Activated CD8-positive, alpha-beta T cell treated with anti-CD3 and anti-CD28 coated beads, Interleukin-2, amount 10 ng/mL, durations not matched to agents 7 days and 5 days (primary cell): ENCODE measurements at regions not wholly inside any gene's neighbourhood (a gene's known extent, or its start where the extent isn't known, plus 50 kb on each side); places are given as distances from the start of the nearest gene placed in this dataset.

ENCODE experiments used
- ATAC-seq: fragments of 150-1000 bp; cut with Tn5 transposase; one replicate; pipeline ENCODE4 v1.10.0; 2021; ENCODE audit warnings: moderate library complexity
- CTCF ChIA-PET: fragments of 350-600 bp; sonication (Branson Sonifier 250); formaldehyde crosslinking; loops from one replicate; lab custom pipeline; 2021; ENCODE audit warnings: antibody characterized with exemption; lab: Charles Lee
- POLR2A ChIA-PET: fragments of 350-600 bp; sonication (Branson Sonifier 250); formaldehyde crosslinking; loops from one replicate; lab custom pipeline; 2021; ENCODE audit warnings: antibody characterized with exemption; lab: Charles Lee
- DNase-seq: peaks from one replicate; pipeline ENCODE4 v3.0.0-alpha.2; 2020
- H3K27ac Mint-ChIP-seq: one replicate; pipeline ENCODE4 v1.8.0; 2021; ENCODE audit warnings: mild to moderate bottlenecking, mixed read lengths
- H3K27me3 Mint-ChIP-seq: one replicate; pipeline ENCODE4 v1.8.0; 2021; ENCODE audit warnings: low read depth, mixed read lengths
- H3K36me3 Mint-ChIP-seq: one replicate; pipeline ENCODE4 v1.8.0; 2021; ENCODE audit warnings: low read depth, mixed read lengths
- H3K4me1 Mint-ChIP-seq: one replicate; pipeline ENCODE4 v1.8.0; 2021; ENCODE audit warnings: low read depth, mixed read lengths
- H3K4me3 Mint-ChIP-seq: one replicate; pipeline ENCODE4 v1.8.0; 2021; ENCODE audit warnings: mild to moderate bottlenecking, mixed read lengths
- H3K9me3 Mint-ChIP-seq: one replicate; pipeline ENCODE4 v1.8.0; 2022; ENCODE audit warnings: mixed read lengths; ENCODE audit not compliant: insufficient read depth

GRCh38 chr7:47658886-47659635, 77.2 kb upstream of the TNS3 start:
- Mint-ChIP-seq H3K27me3 (no peaks in the 10 kb centered on the region), H3K9me3 (no peaks in the 10 kb centered on the region), H3K27ac (no peak overlapping the region), H3K4me1 (no peaks in the 10 kb centered on the region), H3K4me3 (no peak overlapping the region), H3K36me3 (no peaks in the 10 kb centered on the region)
- ATAC-seq (no peak), DNase-seq (no peak)
- ChIA-PET CTCF (interaction anchor here (0.8 kb wide), 1 partner anchor 12 kb away, joined by 3 read pairs; no protein-coding TSS in a partner anchor), POLR2A (no interaction called here)

DNA sequence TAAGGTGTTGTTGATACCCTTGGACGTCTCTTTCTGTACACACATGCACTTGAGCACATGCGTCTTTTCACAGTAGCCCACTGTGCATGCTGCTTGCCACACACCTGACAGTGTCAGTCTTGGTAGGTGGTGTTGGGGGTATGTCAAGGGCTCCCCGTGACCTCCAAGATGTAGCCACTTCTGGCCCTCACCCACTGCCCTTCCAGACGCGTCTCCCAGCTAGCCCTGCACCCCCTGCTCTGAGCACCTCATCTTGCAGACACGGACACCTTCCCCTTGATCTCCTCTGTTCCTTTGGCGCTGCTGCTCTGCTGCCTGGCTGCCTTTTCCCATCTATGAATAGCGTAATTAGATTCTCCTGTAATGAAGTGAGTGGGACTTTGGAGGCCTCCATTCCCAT, 75.2 kb upstream of the TNS3 start:
- DNase-seq = no peak
- POLR2A ChIA-PET = no interaction called here
- ATAC-seq = no peak
- no peaks in the 10 kb centered on the region for H3K4me1 Mint-ChIP-seq
- no peaks in the 10 kb centered on the region for H3K27me3 Mint-ChIP-seq
- no peak overlapping the region for H3K4me3 Mint-ChIP-seq
- CTCF ChIA-PET = no interaction called here
- no peaks in the 10 kb centered on the region for H3K36me3 Mint-ChIP-seq
- no peaks in the 10 kb centered on the region for H3K9me3 Mint-ChIP-seq
- H3K27ac Mint-ChIP-seq = no peak overlapping the region

DNA sequence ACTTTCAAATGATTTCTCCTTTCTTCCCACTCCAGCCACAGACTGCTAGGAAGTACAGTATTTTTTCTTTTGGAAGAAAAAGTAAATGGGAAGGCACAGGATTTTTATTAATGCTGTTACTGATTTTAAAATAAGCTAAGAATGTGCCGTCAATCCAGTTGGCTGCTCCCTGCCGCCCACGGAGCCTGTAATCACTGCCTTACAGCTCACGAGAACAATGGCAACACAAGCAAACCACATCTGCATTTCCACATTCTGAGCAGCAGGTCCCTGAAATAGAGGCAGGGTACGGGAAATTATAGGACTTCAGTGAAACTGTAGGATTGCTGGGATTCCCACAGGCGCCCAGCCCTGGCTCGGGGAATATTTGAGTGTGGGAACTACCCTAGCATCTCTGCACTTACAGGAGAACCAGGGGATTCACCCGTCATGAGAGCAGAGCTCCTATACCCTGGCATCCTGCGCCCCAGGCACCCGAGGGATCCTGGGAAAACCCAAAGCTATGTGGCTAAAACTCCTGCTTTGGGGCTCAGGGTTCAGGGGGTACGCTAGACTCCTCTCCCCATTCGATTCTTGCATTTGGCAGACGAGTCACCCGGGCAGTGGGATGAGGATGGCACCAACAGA, 72.9 kb upstream of the TNS3 start:
- no peak for DNase-seq
- Mint-ChIP-seq H3K27ac (no peak overlapping the region), H3K9me3 (no peaks in the 10 kb centered on the region), H3K4me1 (no peaks in the 10 kb centered on the region), H3K4me3 (no peak overlapping the region), H3K27me3 (no peaks in the 10 kb centered on the region), H3K36me3 (no peaks in the 10 kb centered on the region)
- no peak for ATAC-seq
- CTCF ChIA-PET = no interaction called here
- POLR2A ChIA-PET = no interaction called here

GRCh38 chr7:47653550-47654411, 71.9 kb upstream of the TNS3 start:
- no peaks in the 10 kb centered on the region for H3K9me3 Mint-ChIP-seq
- ChIA-PET POLR2A (no interaction called here), CTCF (no interaction called here)
- ATAC-seq = no peak
- H3K36me3 Mint-ChIP-seq = no peaks in the 10 kb centered on the region
- H3K27me3 Mint-ChIP-seq = no peaks in the 10 kb centered on the region
- H3K4me3 Mint-ChIP-seq = no peak overlapping the region
- no peaks in the 10 kb centered on the region for H3K4me1 Mint-ChIP-seq
- no peak overlapping the region for H3K27ac Mint-ChIP-seq
- DNase-seq = no peak

DNA sequence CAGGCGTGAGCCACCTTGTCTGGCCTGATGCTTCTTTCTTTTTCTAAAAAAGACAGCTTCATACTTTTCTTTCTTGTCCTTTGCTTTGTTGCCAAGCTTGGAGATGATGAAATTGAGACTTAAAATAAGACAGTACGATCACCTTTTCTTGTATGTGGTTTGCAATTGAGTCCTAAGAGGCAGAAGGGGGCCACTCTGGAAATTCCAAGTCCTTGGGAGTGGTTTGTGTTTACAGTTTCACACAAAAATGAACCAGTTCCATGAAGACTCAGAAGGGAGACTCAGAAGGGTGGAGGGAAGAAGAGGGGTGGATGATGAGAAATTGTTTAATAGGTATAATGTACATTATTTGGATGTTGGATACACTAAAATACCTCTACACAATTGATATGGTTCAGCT, 70.7 kb upstream of the TNS3 start:
- CTCF ChIA-PET = no interaction called here
- Mint-ChIP-seq H3K27ac (no peak overlapping the region), H3K9me3 (no peaks in the 10 kb centered on the region), H3K4me1 (peaks cover 4% of the 10 kb centered on the region), H3K36me3 (no peaks in the 10 kb centered on the region), H3K27me3 (no peaks in the 10 kb centered on the region), H3K4me3 (no peak overlapping the region)
- no peak for ATAC-seq
- POLR2A ChIA-PET = no interaction called here
- DNase-seq = no peak

DNA sequence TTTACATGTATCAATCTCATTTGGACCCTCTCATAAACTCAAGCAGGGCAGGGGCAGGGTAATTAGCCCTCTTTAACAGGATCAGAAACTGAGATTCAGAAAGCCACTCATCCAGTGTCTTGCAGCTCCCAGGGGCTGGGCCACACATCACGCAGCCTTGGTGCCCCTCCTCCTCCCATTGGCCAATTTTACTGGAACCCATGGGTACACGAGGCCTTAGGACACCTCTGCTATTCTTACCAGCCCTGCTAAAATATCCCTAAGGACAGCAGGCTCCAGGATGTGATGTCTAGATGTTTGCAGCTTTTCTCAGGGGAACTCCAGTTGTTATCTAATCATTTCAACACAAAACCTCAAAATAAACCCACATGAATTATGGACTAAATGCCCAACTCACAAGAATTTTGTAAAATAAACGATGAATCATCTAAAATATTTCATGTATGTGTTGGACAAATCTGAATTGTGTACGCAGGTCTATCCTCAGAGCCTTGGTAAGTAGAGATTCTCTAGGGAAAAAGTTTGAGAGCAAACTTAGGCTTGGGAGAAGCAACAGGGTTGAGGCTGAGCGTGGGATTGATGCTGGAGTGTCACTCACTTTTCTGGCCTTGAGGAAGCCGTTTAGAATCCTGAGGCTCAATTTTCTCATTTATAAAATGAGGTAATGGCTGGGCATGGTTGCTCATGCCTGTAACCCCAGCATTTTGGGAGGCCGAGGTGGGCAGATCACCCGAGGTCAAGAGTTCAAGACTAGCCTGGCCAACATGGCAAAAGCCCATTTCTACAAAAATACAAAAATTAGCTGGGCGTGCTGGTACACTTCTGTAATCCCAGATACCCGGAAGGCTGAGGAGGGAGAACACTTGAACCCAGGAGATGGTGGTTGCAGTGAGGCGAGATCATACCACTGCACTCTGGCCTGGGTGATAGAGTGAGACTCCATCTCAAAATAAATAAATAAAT, 69.7 kb upstream of the TNS3 start:
- H3K9me3 Mint-ChIP-seq = no peaks in the 10 kb centered on the region
- DNase-seq = no peak
- no peaks in the 10 kb centered on the region for H3K27me3 Mint-ChIP-seq
- H3K27ac Mint-ChIP-seq = no peak overlapping the region
- H3K36me3 Mint-ChIP-seq = peaks cover 1% of the 10 kb centered on the region
- H3K4me1 Mint-ChIP-seq = peaks cover 13% of the 10 kb centered on the region
- ATAC-seq = no peak
- ChIA-PET CTCF (no interaction called here), POLR2A (interaction anchor here (0.7 kb wide), 1 partner anchor 380 kb away, joined by 3 read pairs; no protein-coding TSS in a partner anchor)
- H3K4me3 Mint-ChIP-seq = no peak overlapping the region

DNA sequence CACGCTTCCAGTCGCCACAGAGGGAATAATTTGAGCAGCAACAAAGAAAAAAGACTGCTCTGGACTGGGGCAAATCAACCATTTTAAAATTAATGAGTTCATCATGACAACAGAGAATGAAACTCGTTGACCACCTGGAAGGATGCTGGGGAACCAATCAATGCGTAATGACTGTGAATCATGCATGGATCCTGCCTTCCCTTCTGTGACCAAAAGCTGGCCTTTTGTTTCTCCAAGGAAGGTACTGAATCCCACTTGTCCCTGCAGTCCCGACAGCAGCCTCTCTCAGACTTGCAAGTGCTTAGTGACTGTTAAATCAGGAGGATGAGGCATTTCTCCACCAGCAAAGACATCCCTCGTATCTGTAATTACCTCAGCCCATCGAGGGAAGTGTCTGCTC, 68.0 kb upstream of the TNS3 start:
- DNase-seq (no peak), ATAC-seq (no peak)
- Mint-ChIP-seq H3K27me3 (no peaks in the 10 kb centered on the region), H3K36me3 (peaks cover 7% of the 10 kb centered on the region), H3K9me3 (peaks cover 4% of the 10 kb centered on the region), H3K4me1 (peaks cover 14% of the 10 kb centered on the region), H3K27ac (no peak overlapping the region), H3K4me3 (no peak overlapping the region)
- CTCF ChIA-PET = no interaction called here
- POLR2A ChIA-PET = no interaction called here

DNA sequence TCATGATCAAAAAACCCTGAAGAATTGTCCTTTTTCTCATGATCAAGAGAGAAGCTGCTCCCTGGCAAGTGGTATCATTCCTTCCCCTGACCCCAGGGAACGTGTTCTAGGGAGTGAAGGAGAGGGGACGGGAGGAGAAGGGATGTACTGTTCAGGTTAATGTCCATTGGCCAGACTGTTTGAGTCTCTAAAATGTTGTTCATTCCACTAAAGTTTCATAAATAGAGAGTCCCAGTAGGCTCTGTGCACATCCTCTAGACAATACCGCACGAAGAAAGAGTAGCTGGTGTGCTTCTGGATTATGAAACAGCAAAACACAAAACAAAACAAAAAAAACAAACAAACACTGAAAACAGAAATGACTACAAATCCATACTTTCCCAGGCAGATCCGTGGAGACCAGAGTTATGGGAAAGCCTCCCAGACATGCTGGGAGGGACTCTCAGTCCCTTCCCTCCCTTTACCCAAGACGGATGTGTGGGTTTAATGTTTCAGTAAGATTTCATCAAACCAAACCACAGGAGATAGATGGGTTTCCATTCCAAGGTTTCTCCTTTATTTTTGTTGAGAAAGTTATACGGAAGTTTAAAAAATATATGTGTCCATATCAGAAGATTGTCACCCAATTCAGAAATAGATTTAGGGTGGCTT, 66.5 kb upstream of the TNS3 start:
- ATAC-seq (no peak), DNase-seq (no peak)
- H3K27me3 Mint-ChIP-seq = no peaks in the 10 kb centered on the region
- H3K27ac Mint-ChIP-seq = peak overlapping the region; percentile 30
- ChIA-PET POLR2A (no interaction called here), CTCF (no interaction called here)
- H3K4me3 Mint-ChIP-seq = no peak overlapping the region
- peaks cover 12% of the 10 kb centered on the region for H3K9me3 Mint-ChIP-seq
- H3K4me1 Mint-ChIP-seq = peaks cover 14% of the 10 kb centered on the region
- peaks cover 9% of the 10 kb centered on the region for H3K36me3 Mint-ChIP-seq

DNA sequence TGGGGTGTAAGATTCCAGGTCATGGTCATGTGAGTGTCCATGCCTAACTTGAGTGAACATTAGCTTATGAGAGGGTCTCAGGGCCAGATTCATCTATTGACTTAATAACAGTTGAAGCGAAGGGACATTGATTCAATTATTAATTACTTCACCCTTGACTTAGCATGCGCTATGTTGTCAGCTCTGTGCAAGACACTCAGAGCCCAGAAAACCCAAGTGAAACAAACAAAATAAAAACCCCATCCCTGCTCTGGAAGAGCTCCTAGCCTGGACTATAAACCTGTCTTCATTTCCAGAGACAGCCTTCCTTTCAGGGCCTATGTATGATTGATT, 66.0 kb upstream of the TNS3 start:
- Mint-ChIP-seq H3K27ac (peak overlapping the region; percentile 86), H3K27me3 (no peaks in the 10 kb centered on the region), H3K4me1 (peaks cover 14% of the 10 kb centered on the region), H3K36me3 (peaks cover 9% of the 10 kb centered on the region), H3K4me3 (no peak overlapping the region), H3K9me3 (peaks cover 15% of the 10 kb centered on the region)
- CTCF ChIA-PET = no interaction called here
- POLR2A ChIA-PET = no interaction called here
- DNase-seq (no peak), ATAC-seq (no peak)

DNA sequence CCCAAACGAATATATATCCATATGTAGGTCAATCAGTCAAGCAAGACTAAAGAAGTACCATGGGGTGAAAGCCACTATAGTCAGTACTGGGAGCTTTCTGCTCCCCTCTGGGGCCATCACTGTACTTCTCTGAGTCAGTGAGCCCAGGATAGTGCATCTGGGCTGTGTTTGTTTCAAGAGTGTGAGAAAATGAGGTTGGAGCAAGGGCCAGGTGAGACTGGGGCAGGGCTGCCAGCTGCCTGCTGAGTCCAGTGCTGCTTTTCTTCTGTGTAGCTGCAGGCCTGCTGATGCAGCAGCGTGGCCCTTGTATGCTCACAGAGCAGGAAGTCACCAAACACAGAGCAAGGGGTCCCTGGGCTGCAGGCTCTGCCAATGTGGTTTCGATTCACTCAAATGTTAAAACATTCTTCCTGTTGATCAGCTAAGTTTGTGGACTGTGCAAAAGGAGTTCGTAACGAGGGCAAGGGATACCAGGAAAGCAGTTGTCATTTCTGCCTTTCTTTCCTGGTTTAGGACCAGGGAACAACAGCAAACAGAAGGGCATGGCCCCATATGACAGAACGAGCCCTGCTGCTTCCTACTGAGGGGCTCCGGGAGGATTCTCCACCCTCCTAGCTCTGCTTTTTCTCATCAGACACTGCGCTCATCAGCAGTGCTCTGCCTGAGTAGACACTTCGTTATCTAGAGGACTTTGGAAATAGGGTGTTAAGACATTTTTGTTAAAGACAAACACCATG, 65.4 kb upstream of the TNS3 start:
- H3K4me1 Mint-ChIP-seq = peaks cover 14% of the 10 kb centered on the region
- peak overlapping the region; percentile 86 for H3K27ac Mint-ChIP-seq
- peak overlapping the region; percentile 27 for H3K4me3 Mint-ChIP-seq
- CTCF ChIA-PET = interaction anchor here (0.6 to 0.8 kb wide), 2 partner anchors 10 to 11 kb away, joined by 3 read pairs; no protein-coding TSS in a partner anchor
- POLR2A ChIA-PET = interaction anchor here (0.9 kb wide), 1 partner anchor 9 kb away, joined by 3 read pairs; no protein-coding TSS in a partner anchor
- DNase-seq = peak; percentile 53
- peak; percentile 91 for ATAC-seq
- H3K36me3 Mint-ChIP-seq = peaks cover 9% of the 10 kb centered on the region
- no peaks in the 10 kb centered on the region for H3K27me3 Mint-ChIP-seq
- peaks cover 15% of the 10 kb centered on the region for H3K9me3 Mint-ChIP-seq
